DOHH2 (cell line): ENCODE measurements at regions not wholly inside any gene's neighbourhood (a gene's known extent, or its start where the extent isn't known, plus 50 kb on each side); places are given as distances from the start of the nearest gene placed in this dataset.

Experiments used
- EZH2phosphoT487 ChIP-seq: fragments of 200-600 bp; sonication (generic); IDR thresholded peaks from 2 replicates; pipeline ENCODE4 v1.6.1; 2017; ENCODE audit warnings: borderline replicate concordance, mild to moderate bottlenecking, antibody characterized with exemption, low read length, moderate library complexity, mixed read lengths
- TF ChIP-seq, protein P1 (sequence below): fragments of 200-600 bp; sonication (generic); IDR thresholded peaks from one replicate; pipeline ENCODE4 v1.5.1; 2014; ENCODE audit warnings: antibody characterized with exemption, mild to moderate bottlenecking, low read depth, low read length; ENCODE audit not compliant: poor library complexity, severe bottlenecking

DNA sequence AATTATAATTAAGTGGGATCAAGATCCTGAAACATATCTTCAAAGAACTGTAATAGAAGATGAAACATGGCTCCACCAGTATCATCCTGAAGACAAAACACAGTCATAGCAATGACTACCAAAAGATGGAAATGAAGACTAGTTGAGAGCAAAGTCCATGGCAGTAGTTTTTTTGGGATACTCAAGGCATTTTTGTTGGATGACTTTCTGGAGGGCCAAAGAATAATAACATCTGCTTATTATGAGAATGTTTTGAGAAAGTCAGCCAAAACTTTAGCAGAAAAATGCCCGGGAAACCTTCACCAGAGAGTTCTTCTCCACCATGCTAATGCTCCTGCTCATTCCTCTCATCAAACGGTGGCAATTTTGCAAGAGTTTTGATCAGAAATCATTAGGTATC lies 809.4 kb upstream of the RAG2 start:
- TF ChIP-seq, protein P1, sequence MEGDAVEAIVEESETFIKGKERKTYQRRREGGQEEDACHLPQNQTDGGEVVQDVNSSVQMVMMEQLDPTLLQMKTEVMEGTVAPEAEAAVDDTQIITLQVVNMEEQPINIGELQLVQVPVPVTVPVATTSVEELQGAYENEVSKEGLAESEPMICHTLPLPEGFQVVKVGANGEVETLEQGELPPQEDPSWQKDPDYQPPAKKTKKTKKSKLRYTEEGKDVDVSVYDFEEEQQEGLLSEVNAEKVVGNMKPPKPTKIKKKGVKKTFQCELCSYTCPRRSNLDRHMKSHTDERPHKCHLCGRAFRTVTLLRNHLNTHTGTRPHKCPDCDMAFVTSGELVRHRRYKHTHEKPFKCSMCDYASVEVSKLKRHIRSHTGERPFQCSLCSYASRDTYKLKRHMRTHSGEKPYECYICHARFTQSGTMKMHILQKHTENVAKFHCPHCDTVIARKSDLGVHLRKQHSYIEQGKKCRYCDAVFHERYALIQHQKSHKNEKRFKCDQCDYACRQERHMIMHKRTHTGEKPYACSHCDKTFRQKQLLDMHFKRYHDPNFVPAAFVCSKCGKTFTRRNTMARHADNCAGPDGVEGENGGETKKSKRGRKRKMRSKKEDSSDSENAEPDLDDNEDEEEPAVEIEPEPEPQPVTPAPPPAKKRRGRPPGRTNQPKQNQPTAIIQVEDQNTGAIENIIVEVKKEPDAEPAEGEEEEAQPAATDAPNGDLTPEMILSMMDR: no peak
- no peak for TF ChIP-seq EZH2phosphoT487
